Naive B cell (primary cell): ENCODE measurements at regions not wholly inside any gene's neighbourhood (a gene's known extent, or its start where the extent isn't known, plus 50 kb on each side); places are given as distances from the start of the nearest gene placed in this dataset.

Experiments
- ATAC-seq, 2 donors: fragments of 150-1000 bp; cut with Tn5 transposase; 2 replicates each; pipeline ENCODE4 v1.10.0; 2021; ENCODE audit warnings: low read depth in 2 of 2, mild to moderate bottlenecking in 2 of 2, moderate library complexity in 2 of 2
- DNase-seq: peaks from one replicate; pipeline ENCODE4 v3.0.0; 2022
- H3K27ac Mint-ChIP-seq, 6 donors: one replicate each; pipeline ENCODE4 v1.8.0; 2020 to 2022; ENCODE audit warnings: mild to moderate bottlenecking in 6 of 6, mixed read lengths in 6 of 6, moderate library complexity in 5 of 6, inconsistent platforms in 2 of 6
- H3K27me3 Mint-ChIP-seq, 3 donors: one replicate each; pipeline ENCODE4 v1.8.0; 2021 to 2022; ENCODE audit warnings: mixed read lengths in 3 of 3, mild to moderate bottlenecking in 1 of 3
- H3K36me3 Mint-ChIP-seq, 2 donors: one replicate each; pipeline ENCODE4 v1.8.0; 2020 to 2022; ENCODE audit warnings: mixed read lengths in 2 of 2, inconsistent platforms in 1 of 2, mild to moderate bottlenecking in 1 of 2
- H3K4me1 Mint-ChIP-seq, 3 donors: one replicate each; pipeline ENCODE4 v1.8.0; 2020 to 2022; ENCODE audit warnings: mixed read lengths in 3 of 3, inconsistent platforms in 1 of 3, mild to moderate bottlenecking in 1 of 3, moderate library complexity in 1 of 3
- H3K4me3 Mint-ChIP-seq, 8 donors: one replicate each; pipeline ENCODE4 v1.8.0; 2020 to 2022; ENCODE audit warnings: mild to moderate bottlenecking in 8 of 8, mixed read lengths in 8 of 8, moderate library complexity in 8 of 8, inconsistent platforms in 2 of 8
- H3K9me3 Mint-ChIP-seq, 7 donors: one replicate each; pipeline ENCODE4 v1.8.0; 2020 to 2022; ENCODE audit warnings: mixed read lengths in 7 of 7, mild to moderate bottlenecking in 5 of 7, inconsistent platforms in 2 of 7, moderate library complexity in 1 of 7

DNA sequence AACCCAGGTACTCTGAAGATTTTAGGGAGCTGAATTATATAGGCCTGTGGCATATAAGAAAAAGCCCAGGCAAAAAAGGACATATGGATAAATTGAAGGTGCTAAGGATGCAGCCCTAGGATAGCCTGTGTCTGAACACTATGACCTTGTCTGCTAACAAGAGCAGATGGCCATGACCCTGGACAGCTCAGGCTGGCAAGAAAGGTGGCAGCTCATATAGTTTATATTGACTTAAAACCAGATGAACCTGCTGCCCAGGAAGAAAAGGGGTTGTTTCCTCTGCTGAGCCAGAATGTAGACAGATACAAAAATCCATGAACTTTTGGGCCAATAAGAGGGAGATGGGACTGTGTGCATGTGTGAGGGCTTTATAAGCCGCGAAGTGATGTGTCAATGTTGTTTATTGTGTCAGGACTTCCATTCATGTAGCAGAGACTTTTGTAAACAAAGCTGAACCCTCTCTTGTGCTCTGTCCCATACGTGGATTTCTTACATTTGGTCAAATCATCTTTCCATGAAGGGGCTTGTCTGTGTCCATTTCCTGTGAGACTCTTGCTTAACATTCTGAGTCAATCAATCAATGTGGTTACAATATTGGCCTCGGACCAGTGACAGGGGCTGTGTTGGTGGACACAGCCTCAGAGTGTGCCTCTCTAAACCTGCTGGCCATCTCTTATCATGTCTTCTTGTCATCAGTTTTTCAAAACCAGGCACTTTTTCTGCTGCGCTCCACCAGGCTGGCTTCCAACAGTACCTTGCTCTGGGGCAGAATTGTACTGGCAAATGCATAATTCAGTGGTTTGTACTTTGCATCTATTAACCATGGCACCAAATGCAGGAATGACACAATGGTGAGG is 321.2 kb downstream of the WDR72 start:
- Mint-ChIP-seq H3K4me1 (no peaks in the 10 kb centered on the region), H3K27ac (no peak overlapping the region), H3K9me3 (peaks cover 0 to 6% (median 0%) of the 10 kb centered on the region in 7 donors), H3K4me3 (no peak overlapping the region), H3K27me3 (no peaks in the 10 kb centered on the region), H3K36me3 (no peaks in the 10 kb centered on the region)
- DNase-seq (no peak), ATAC-seq (no peak)

DNA sequence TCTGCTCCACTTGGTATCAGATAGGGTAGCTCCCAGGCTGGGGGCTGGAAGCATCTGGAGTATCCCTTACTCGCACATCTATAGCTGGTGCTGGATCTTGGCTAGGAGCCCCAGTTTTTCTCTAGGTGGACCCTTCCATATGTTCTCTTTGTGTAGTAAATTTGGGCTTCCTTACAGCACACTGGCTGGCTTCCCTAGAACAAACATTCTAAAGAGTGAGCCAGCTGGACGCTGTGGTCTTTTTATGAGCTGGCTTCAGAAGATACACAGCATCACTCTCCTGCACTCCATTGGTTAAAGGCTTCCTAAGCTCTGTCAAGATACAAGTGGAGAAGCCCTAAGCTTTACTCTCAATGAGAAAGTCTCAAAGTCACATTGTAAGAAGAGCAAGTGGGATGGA is 322.1 kb downstream of the WDR72 start:
- DNase-seq: no peak
- ATAC-seq: no peak
- H3K36me3 Mint-ChIP-seq: no peaks in the 10 kb centered on the region
- peaks cover 0 to 6% (median 0%) of the 10 kb centered on the region in 7 donors for H3K9me3 Mint-ChIP-seq
- H3K27ac Mint-ChIP-seq: no peak overlapping the region
- H3K4me3 Mint-ChIP-seq: no peak overlapping the region
- no peaks in the 10 kb centered on the region for H3K27me3 Mint-ChIP-seq
- H3K4me1 Mint-ChIP-seq: no peaks in the 10 kb centered on the region

- H3K27me3 Mint-ChIP-seq: peaks cover 0 to 6% (median 0%) of the 10 kb centered on the region in 3 donors
- DNase-seq (no peak), ATAC-seq (no peak)
- H3K36me3 Mint-ChIP-seq: no peaks in the 10 kb centered on the region
- H3K4me3 Mint-ChIP-seq: no peak overlapping the region
- peaks cover 0 to 9% (median 1%) of the 10 kb centered on the region in 7 donors for H3K9me3 Mint-ChIP-seq
- H3K27ac Mint-ChIP-seq: no peak overlapping the region
- no peaks in the 10 kb centered on the region for H3K4me1 Mint-ChIP-seq
Observed at GRCh38 chr15:53434174-53434678, 325.2 kb downstream of the WDR72 start.

DNA sequence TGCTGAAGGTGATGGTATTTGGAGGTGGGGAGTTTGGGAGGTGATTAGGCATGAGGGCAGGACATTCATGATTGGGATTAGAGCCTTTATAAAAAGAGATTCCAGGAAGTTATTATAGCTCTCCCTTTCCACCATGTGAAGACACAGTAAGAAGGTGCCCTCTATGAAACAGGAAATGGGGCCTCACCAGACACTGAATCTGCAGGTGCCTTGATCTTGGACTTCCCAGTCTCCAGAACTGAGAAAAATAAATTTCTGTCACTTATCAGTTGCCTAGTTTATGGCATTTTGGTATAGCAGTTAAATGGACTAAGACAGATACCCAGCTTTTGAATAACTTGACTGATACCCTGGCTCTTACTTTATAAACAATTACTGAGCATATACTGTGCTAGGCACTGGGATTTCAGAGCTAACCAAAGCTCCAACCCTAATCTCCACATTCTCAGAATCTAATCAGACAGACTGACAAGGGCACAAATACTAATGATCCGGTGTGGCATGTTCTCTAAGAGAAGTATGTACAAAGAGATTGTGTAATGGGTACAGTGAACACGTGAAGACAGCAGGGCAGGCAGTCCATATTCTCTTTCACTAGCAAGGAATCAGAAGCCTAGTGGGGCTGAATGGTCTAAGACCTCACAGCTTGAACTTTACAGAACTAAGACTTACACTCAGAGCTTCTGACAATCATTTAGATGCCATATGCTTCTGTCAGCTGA is 343.1 kb downstream of the WDR72 start:
- Mint-ChIP-seq H3K27ac (no peak overlapping the region), H3K9me3 (peaks cover 0 to 12% (median 4%) of the 10 kb centered on the region in 7 donors), H3K36me3 (no peaks in the 10 kb centered on the region), H3K4me1 (no peaks in the 10 kb centered on the region), H3K4me3 (no peak overlapping the region), H3K27me3 (no peaks in the 10 kb centered on the region)
- ATAC-seq (no peak), DNase-seq (no peak)

DNA sequence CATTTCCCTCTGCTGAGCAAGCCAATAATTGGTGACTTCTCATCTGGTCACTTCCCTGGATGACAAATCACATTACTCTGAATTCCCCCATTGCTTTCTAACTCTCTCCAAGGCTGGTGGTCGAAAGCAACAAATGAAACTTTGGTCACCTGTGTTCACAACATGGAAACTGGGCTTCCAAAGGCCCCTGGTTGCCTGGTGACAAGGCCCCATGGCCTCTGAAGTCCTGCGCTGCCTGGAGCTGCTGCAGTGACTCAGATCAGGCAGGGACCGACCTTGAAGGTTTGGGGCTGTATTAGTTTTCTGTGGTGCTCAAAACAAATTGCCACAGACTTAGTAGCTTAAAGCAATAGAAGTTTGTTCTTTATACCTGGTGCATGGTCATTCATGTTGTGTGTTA is 345.3 kb downstream of the WDR72 start:
- Mint-ChIP-seq H3K4me3 (no peak overlapping the region), H3K36me3 (no peaks in the 10 kb centered on the region), H3K27ac (no peak overlapping the region), H3K27me3 (peaks cover 0 to 9% (median 0%) of the 10 kb centered on the region in 3 donors), H3K9me3 (peaks cover 0 to 11% (median 4%) of the 10 kb centered on the region in 7 donors), H3K4me1 (no peaks in the 10 kb centered on the region)
- DNase-seq (no peak), ATAC-seq (no peak)

- no peak overlapping the region for H3K4me3 Mint-ChIP-seq
- peaks cover 0 to 9% (median 0%) of the 10 kb centered on the region in 3 donors for H3K27me3 Mint-ChIP-seq
- no peak for ATAC-seq
- H3K27ac Mint-ChIP-seq: no peak overlapping the region
- peaks cover 0 to 6% (median 0%) of the 10 kb centered on the region in 7 donors for H3K9me3 Mint-ChIP-seq
- no peaks in the 10 kb centered on the region for H3K4me1 Mint-ChIP-seq
- no peak for DNase-seq
- no peaks in the 10 kb centered on the region for H3K36me3 Mint-ChIP-seq
Observed at GRCh38 chr15:53412542-53412941, 346.9 kb downstream of the WDR72 start.

- no peak overlapping the region for H3K4me3 Mint-ChIP-seq
- no peaks in the 10 kb centered on the region for H3K36me3 Mint-ChIP-seq
- H3K4me1 Mint-ChIP-seq: no peaks in the 10 kb centered on the region
- H3K27ac Mint-ChIP-seq: no peak overlapping the region
- peaks cover 0 to 6% (median 0%) of the 10 kb centered on the region in 3 donors for H3K27me3 Mint-ChIP-seq
- DNase-seq (no peak), ATAC-seq (no peak)
- peaks cover 0 to 4% (median 0%) of the 10 kb centered on the region in 7 donors for H3K9me3 Mint-ChIP-seq
Observed at GRCh38 chr15:53404930-53405493, 354.5 kb downstream of the WDR72 start.

GRCh38 chr15:53401503-53401902 is 358.0 kb downstream of the WDR72 start:
- Mint-ChIP-seq H3K9me3 (no peaks in the 10 kb centered on the region), H3K27me3 (no peaks in the 10 kb centered on the region)
- no peak for ATAC-seq

GRCh38 chr15:53400986-53401385 is 358.5 kb downstream of the WDR72 start:
- Mint-ChIP-seq H3K27ac (no peak overlapping the region), H3K4me3 (no peak overlapping the region), H3K4me1 (no peaks in the 10 kb centered on the region), H3K9me3 (no peaks in the 10 kb centered on the region), H3K36me3 (no peaks in the 10 kb centered on the region), H3K27me3 (no peaks in the 10 kb centered on the region)
- DNase-seq (no peak), ATAC-seq (no peak)

More at GRCh38 chr15:53401503-53401902, 358.0 kb downstream of the WDR72 start:
- H3K4me3 Mint-ChIP-seq: no peak overlapping the region
- H3K36me3 Mint-ChIP-seq: no peaks in the 10 kb centered on the region
- H3K27ac Mint-ChIP-seq: no peak overlapping the region
- no peak for DNase-seq
- no peaks in the 10 kb centered on the region for H3K4me1 Mint-ChIP-seq

- Mint-ChIP-seq H3K27me3 (no peaks in the 10 kb centered on the region), H3K27ac (no peak overlapping the region), H3K36me3 (no peaks in the 10 kb centered on the region), H3K4me1 (no peaks in the 10 kb centered on the region), H3K9me3 (no peaks in the 10 kb centered on the region), H3K4me3 (no peak overlapping the region)
- ATAC-seq: no peak
- DNase-seq: no peak
Observed at GRCh38 chr15:53397041-53397616, 362.3 kb downstream of the WDR72 start.

GRCh38 chr15:53395871-53396270 is 363.6 kb downstream of the WDR72 start:
- Mint-ChIP-seq H3K4me1 (no peaks in the 10 kb centered on the region), H3K27ac (no peak overlapping the region), H3K36me3 (no peaks in the 10 kb centered on the region), H3K27me3 (no peaks in the 10 kb centered on the region), H3K9me3 (no peaks in the 10 kb centered on the region), H3K4me3 (no peak overlapping the region)
- DNase-seq: no peak
- no peak for ATAC-seq

GRCh38 chr15:53390549-53390948 is 368.9 kb downstream of the WDR72 start:
- Mint-ChIP-seq H3K36me3 (no peaks in the 10 kb centered on the region), H3K27me3 (no peaks in the 10 kb centered on the region), H3K27ac (no peak overlapping the region), H3K4me1 (no peaks in the 10 kb centered on the region), H3K4me3 (no peak overlapping the region), H3K9me3 (no peaks in the 10 kb centered on the region)
- no peak for ATAC-seq
- no peak for DNase-seq

DNA sequence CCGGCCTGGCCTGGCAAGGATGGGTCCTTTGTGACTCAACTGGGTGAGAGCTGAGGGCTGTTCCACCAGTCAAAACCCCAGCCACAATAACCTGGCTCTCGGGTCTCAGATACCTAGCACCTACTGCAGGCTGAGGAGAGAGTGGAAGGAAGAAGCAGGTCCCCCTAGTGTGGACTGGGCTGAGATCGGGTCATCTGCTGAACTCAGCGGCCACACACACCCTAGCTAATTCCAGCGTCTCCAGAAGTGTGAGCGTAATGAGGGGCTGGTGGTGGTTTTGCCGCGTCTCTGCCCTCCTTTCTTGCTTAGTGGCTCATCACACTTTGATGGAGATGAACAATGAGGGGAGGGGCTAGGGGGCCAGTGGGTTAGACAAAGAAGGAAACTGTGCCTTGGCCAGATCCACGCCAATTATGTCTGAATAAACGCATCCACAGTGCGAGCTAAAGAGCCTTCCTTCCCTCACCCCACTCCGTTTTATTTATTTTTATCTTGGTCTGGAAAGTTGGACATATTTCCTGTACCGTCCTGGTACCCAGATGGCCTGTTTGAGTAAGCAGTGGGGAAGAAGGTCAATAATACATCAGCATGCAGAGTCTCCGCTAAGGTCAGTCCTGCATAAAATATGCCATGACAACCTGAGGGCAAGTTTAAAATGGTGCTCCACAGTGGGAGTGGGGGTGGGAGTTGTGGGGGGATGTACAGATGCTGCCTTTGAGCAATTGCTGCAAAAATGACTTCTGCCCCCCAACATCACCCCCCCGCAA is 370.0 kb downstream of the WDR72 start:
- no peaks in the 10 kb centered on the region for H3K4me1 Mint-ChIP-seq
- H3K36me3 Mint-ChIP-seq: no peaks in the 10 kb centered on the region
- no peak overlapping the region for H3K4me3 Mint-ChIP-seq
- no peak overlapping the region for H3K27ac Mint-ChIP-seq
- peaks cover 0 to 6% (median 0%) of the 10 kb centered on the region in 3 donors for H3K27me3 Mint-ChIP-seq
- no peak for ATAC-seq
- H3K9me3 Mint-ChIP-seq: peaks cover 0 to under 1% (median 0%) of the 10 kb centered on the region in 7 donors
- DNase-seq: no peak
